A204.1 (cell line): ENCODE measurements at regions not wholly inside any gene's neighbourhood (a gene's known extent, or its start where the extent isn't known, plus 50 kb on each side); places are given as distances from the start of the nearest gene placed in this dataset.
"Not testable (repeated sequence)": the region's sequence is repeated elsewhere in the genome, so short reads cannot be mapped to it uniquely, and the experiment has no call there.

Experiments used
- FAIRE-seq: peaks from 2 replicates; lab custom pipeline; 2012; peaks lifted over from hg19 to GRCh38; lab: Jason Lieb, UNC

- FAIRE-seq = no peak
Measured at GRCh38 chr2:56985609-56986008, 801.8 kb downstream of the CCDC85A start.

GRCh38 chr2:57022496-57022895, 838.7 kb downstream of the CCDC85A start:
- no peak for FAIRE-seq

GRCh38 chr2:57044931-57045635, 861.3 kb downstream of the CCDC85A start:
- no peak for FAIRE-seq

- FAIRE-seq = no peak
Measured at GRCh38 chr2:57049273-57049672, 865.5 kb downstream of the CCDC85A start.

- FAIRE-seq = no peak
Measured at GRCh38 chr2:57050007-57050406, 866.2 kb downstream of the CCDC85A start.

- not testable (repeated sequence) for FAIRE-seq
Measured at GRCh38 chr2:57066301-57066700, 882.5 kb downstream of the CCDC85A start.

- no peak for FAIRE-seq
Measured at GRCh38 chr2:57075226-57075625, 891.4 kb downstream of the CCDC85A start.

- no peak for FAIRE-seq
Measured at GRCh38 chr2:57080035-57080434, 896.2 kb downstream of the CCDC85A start.

GRCh38 chr2:57084697-57085281, 901.0 kb downstream of the CCDC85A start:
- FAIRE-seq = no peak

- no peak for FAIRE-seq
Measured at GRCh38 chr2:57093020-57093419, 909.2 kb downstream of the CCDC85A start.

- FAIRE-seq = no peak
Measured at GRCh38 chr2:57097855-57098254, 914.1 kb downstream of the CCDC85A start.

- FAIRE-seq = no peak
Measured at GRCh38 chr2:57100436-57100835, 916.6 kb downstream of the CCDC85A start.

- FAIRE-seq = no peak
Measured at GRCh38 chr2:57105694-57106093, 921.9 kb downstream of the CCDC85A start.

- FAIRE-seq = no peak
Measured at GRCh38 chr2:57107353-57107752, 923.6 kb downstream of the CCDC85A start.

- FAIRE-seq = peak; percentile 19
Measured at GRCh38 chr2:57111531-57111930, 927.7 kb downstream of the CCDC85A start.

- no peak for FAIRE-seq
Measured at GRCh38 chr2:57119141-57119540, 927.5 kb upstream of the VRK2 start.

GRCh38 chr2:57126410-57126809, 920.2 kb upstream of the VRK2 start:
- FAIRE-seq = no peak

GRCh38 chr2:57139179-57139578, 907.4 kb upstream of the VRK2 start:
- FAIRE-seq = no peak

- no peak for FAIRE-seq
Measured at GRCh38 chr2:57141269-57141668, 905.3 kb upstream of the VRK2 start.

GRCh38 chr2:57146951-57147350, 899.7 kb upstream of the VRK2 start:
- FAIRE-seq = no peak

GRCh38 chr2:57156231-57156924, 890.2 kb upstream of the VRK2 start:
- no peak for FAIRE-seq

- no peak for FAIRE-seq
Measured at GRCh38 chr2:57160976-57161375, 885.6 kb upstream of the VRK2 start.

- FAIRE-seq = no peak
Measured at GRCh38 chr2:57177176-57177575, 869.4 kb upstream of the VRK2 start.
